ENCODE measurements at regions not wholly inside any gene's neighbourhood (a gene's known extent, or its start where the extent isn't known, plus 50 kb on each side); places are given as distances from the start of the nearest gene placed in this dataset.

DNA sequence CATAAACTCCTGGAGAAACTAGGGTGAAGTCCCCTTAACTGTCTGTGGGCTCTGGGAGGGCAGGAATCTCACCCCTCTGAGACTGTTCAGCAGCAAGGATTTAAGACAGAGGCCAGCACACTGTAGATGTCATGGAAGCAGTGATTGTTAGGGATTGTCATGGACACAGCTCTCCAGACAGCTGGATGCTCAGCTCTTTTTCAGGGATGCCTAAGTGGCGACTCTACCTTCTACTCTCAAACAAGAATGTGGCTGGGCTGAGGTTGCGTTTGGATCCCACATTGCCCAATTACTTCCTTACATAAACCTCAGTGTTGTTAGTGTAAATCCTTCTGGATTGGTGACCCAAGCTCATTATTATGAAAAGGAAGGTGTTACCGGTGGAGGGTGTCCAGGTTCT lies 291.9 kb upstream of the VCX3A start:
- no peak for TF ChIP-seq EZH2phosphoT487 (IDR thresholded peaks at IDR 0.05; ENCODE audit: low read depth)
- TF ChIP-seq, protein P1, sequence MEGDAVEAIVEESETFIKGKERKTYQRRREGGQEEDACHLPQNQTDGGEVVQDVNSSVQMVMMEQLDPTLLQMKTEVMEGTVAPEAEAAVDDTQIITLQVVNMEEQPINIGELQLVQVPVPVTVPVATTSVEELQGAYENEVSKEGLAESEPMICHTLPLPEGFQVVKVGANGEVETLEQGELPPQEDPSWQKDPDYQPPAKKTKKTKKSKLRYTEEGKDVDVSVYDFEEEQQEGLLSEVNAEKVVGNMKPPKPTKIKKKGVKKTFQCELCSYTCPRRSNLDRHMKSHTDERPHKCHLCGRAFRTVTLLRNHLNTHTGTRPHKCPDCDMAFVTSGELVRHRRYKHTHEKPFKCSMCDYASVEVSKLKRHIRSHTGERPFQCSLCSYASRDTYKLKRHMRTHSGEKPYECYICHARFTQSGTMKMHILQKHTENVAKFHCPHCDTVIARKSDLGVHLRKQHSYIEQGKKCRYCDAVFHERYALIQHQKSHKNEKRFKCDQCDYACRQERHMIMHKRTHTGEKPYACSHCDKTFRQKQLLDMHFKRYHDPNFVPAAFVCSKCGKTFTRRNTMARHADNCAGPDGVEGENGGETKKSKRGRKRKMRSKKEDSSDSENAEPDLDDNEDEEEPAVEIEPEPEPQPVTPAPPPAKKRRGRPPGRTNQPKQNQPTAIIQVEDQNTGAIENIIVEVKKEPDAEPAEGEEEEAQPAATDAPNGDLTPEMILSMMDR (IDR thresholded peaks at IDR 0.05; ENCODE audit: low read depth, low read length), result no peak
